OCI-LY1 (cell line): ENCODE measurements at regions not wholly inside any gene's neighbourhood (a gene's known extent, or its start where the extent isn't known, plus 50 kb on each side); places are given as distances from the start of the nearest gene placed in this dataset.

Experiments used
- EZH2 ChIP-seq: fragments of 200-600 bp; sonication (generic), shearing (Covaris generic); IDR thresholded peaks from 2 replicates; pipeline ENCODE4 v1.8.0; 2017; ENCODE audit warnings: borderline replicate concordance, mixed run types, mild to moderate bottlenecking, antibody characterized with exemption, low read length, moderate library complexity, mixed read lengths
- TF ChIP-seq, protein P1 (sequence below): fragments of 200-600 bp; sonication (generic), shearing (Covaris generic); IDR thresholded peaks from 2 replicates; pipeline ENCODE4 v1.5.1; 2017; ENCODE audit warnings: mild to moderate bottlenecking, antibody characterized with exemption, low read length, moderate library complexity, mixed read lengths

DNA sequence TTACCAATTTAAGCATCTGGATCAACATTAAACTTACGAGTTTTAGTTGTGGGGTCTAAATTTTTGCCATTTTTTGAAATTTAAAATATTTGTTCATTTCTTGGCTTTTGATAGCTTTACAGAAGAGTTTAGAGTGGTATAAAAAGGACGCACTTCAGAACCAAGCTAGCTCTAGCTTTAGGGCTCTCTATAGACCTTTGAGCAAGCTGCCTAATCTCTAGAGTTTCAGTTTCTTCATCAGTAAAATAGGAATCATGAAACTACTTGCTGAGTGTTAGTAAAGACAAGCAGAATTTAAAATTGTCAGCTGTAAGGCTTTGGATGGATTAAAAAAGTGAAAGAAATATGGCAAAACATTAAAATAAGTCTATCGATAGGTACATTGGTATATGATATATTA lies 266.5 kb downstream of the IPMK start:
- TF ChIP-seq, protein P1, sequence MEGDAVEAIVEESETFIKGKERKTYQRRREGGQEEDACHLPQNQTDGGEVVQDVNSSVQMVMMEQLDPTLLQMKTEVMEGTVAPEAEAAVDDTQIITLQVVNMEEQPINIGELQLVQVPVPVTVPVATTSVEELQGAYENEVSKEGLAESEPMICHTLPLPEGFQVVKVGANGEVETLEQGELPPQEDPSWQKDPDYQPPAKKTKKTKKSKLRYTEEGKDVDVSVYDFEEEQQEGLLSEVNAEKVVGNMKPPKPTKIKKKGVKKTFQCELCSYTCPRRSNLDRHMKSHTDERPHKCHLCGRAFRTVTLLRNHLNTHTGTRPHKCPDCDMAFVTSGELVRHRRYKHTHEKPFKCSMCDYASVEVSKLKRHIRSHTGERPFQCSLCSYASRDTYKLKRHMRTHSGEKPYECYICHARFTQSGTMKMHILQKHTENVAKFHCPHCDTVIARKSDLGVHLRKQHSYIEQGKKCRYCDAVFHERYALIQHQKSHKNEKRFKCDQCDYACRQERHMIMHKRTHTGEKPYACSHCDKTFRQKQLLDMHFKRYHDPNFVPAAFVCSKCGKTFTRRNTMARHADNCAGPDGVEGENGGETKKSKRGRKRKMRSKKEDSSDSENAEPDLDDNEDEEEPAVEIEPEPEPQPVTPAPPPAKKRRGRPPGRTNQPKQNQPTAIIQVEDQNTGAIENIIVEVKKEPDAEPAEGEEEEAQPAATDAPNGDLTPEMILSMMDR = no peak
- no peak for TF ChIP-seq EZH2
